B cell (primary cell): ENCODE measurements at regions not wholly inside any gene's neighbourhood (a gene's known extent, or its start where the extent isn't known, plus 50 kb on each side); places are given as distances from the start of the nearest gene placed in this dataset.

Experiments used
- ATAC-seq: fragments of 200-7000 bp; cut with Tn5 transposase; one replicate; pipeline ENCODE4 v1.10.0; 2021; ENCODE audit warnings: low read depth, mild to moderate bottlenecking, moderate number of reproducible peaks, moderate library complexity
- CTCF ChIA-PET: fragments of 350-600 bp; sonication (Branson Sonifier 250); formaldehyde crosslinking; loops from one replicate; lab custom pipeline; 2021; ENCODE audit warnings: antibody characterized with exemption, inconsistent platforms; lab: Charles Lee
- POLR2A ChIA-PET: fragments of 350-600 bp; sonication (Branson Sonifier 250); formaldehyde crosslinking; loops from one replicate; lab custom pipeline; 2021; ENCODE audit warnings: antibody characterized with exemption; lab: Charles Lee
- DNase-seq: peaks from one replicate; pipeline ENCODE4 v3.0.0; 2013
- H2AFZ ChIP-seq: 2 replicates; pipeline ENCODE4 v1.6.1; 2012; ENCODE audit warnings: mild to moderate bottlenecking, low read depth, low read length; ENCODE audit not compliant: insufficient read depth, poor library complexity, severe bottlenecking
- H3K27ac ChIP-seq, 2 donors: 1 replicate in 1 of 2; 2 replicates in 1 of 2; pipeline ENCODE4 v1.5.1; 2012 to 2013; ENCODE audit warnings: low read length in 2 of 2, mild to moderate bottlenecking in 2 of 2, moderate library complexity in 1 of 2
- H3K27me3 ChIP-seq, 4 experiments: fragments of 200-600 bp in 1 of 4; sonication (generic) in 1 of 4; replicated peaks in 1 of 4; 1 replicate in 2 of 4; 2 replicates in 2 of 4; pipeline versions ENCODE4 v1.6.1 to v1.7.0; 2013 to 2016; ENCODE audit warnings: low read length in 3 of 4, mild to moderate bottlenecking in 2 of 4, mixed read lengths in 1 of 4, moderate library complexity in 1 of 4; ENCODE audit not compliant: insufficient read depth in 4 of 4, control insufficient read depth in 3 of 4; ENCODE audit errors: control extremely low read depth in 1 of 4
- H3K36me3 ChIP-seq, 2 experiments: replicated peaks in 1 of 2; 1 replicate in 1 of 2; 2 replicates in 1 of 2; pipeline versions ENCODE4 v1.6.1 to v1.7.1; 2013; ENCODE audit warnings: low read length in 1 of 2; ENCODE audit not compliant: insufficient read depth in 2 of 2, control insufficient read depth in 1 of 2; ENCODE audit errors: control extremely low read depth in 1 of 2, extremely low read depth in 1 of 2
- H3K4me1 ChIP-seq, 2 donors: fragments of 200-600 bp in 1 of 2; sonication (generic) in 1 of 2; 1 replicate in 1 of 2; 2 replicates in 1 of 2; pipeline versions ENCODE4 v1.5.1 to v1.6.1; 2013 to 2017; ENCODE audit warnings: low read length in 2 of 2; ENCODE audit not compliant: control insufficient read depth in 2 of 2, insufficient read depth in 2 of 2
- H3K4me2 ChIP-seq: replicated peaks from 2 replicates; pipeline ENCODE3; 2012; ENCODE audit warnings: mild to moderate bottlenecking, low read depth, low read length; ENCODE audit not compliant: poor library complexity, severe bottlenecking
- H3K4me3 ChIP-seq, 5 experiments: fragments of 200-600 bp in 1 of 5; sonication (generic) in 1 of 5; 1 replicate in 3 of 5; 2 replicates in 2 of 5; pipeline versions ENCODE4 v1.5.1 to v1.7.0; 2011 to 2016; ENCODE audit warnings: low read length in 4 of 5, mild to moderate bottlenecking in 4 of 5, low read depth in 2 of 5, control low read depth in 1 of 5, moderate library complexity in 1 of 5; ENCODE audit not compliant: insufficient read depth in 1 of 5; ENCODE audit errors: control extremely low read depth in 1 of 5, extremely low read depth in 1 of 5
- H3K79me2 ChIP-seq: fragments of 200-600 bp; sonication (generic); one replicate; pipeline ENCODE4 v1.6.0; 2016; ENCODE audit warnings: low read length; ENCODE audit not compliant: control insufficient read depth, insufficient read depth
- H3K9ac ChIP-seq: fragments of 200-600 bp; sonication (generic); 2 replicates; pipeline ENCODE4 v1.6.1; 2017; ENCODE audit warnings: mild to moderate bottlenecking, low read length, moderate library complexity
- H3K9me3 ChIP-seq, 3 donors: one replicate each; pipeline versions ENCODE4 v1.6.1 to v1.7.1; 2013; ENCODE audit warnings: low read length in 2 of 3; ENCODE audit not compliant: control insufficient read depth in 2 of 3, insufficient read depth in 1 of 3; ENCODE audit errors: control extremely low read depth in 1 of 3
- H4K20me1 ChIP-seq: 2 replicates; pipeline ENCODE4 v1.6.0; 2012; ENCODE audit warnings: mild to moderate bottlenecking, low read length; ENCODE audit not compliant: insufficient read depth, control insufficient read depth, poor library complexity, severe bottlenecking
- H3K27ac Mint-ChIP-seq: one replicate; pipeline ENCODE4 v1.8.0; 2021; ENCODE audit warnings: mixed read lengths
- H3K27me3 Mint-ChIP-seq: one replicate; pipeline ENCODE4 v1.8.0; 2021; ENCODE audit warnings: mixed read lengths
- H3K4me1 Mint-ChIP-seq: one replicate; pipeline ENCODE4 v1.8.0; 2021; ENCODE audit warnings: mixed read lengths
- H3K4me3 Mint-ChIP-seq: one replicate; pipeline ENCODE4 v1.8.0; 2021; ENCODE audit warnings: mixed read lengths
- H3K9me3 Mint-ChIP-seq: one replicate; pipeline ENCODE4 v1.8.0; 2022; ENCODE audit warnings: mixed read lengths; ENCODE audit not compliant: insufficient read depth
- EZH2 ChIP-seq: IDR thresholded peaks from 2 replicates; pipeline ENCODE4 v1.6.1; 2012; ENCODE audit warnings: borderline replicate concordance, low read depth, mild to moderate bottlenecking, moderate library complexity, low read length; ENCODE audit not compliant: insufficient read depth, poor library complexity, severe bottlenecking
- WGBS: methylation state at CpG from one replicate; pipeline ENCODE4 v1.1.5; 2013; ENCODE audit warnings: missing lambda C conversion rate; ENCODE audit not compliant: insufficient coverage; 5-methylcytosine and 5-hydroxymethylcytosine counted together
- intact Hi-C: fragments of 100-400 bp; cut with micrococcal nuclease; formaldehyde crosslinking; loops from one replicate; pipeline ENCODE4 v1.10.0; 2022
- TF ChIP-seq, protein P1 (sequence below): fragments of 200-600 bp; IDR thresholded peaks from one replicate; pipeline ENCODE4 v1.8.0; 2022; ENCODE audit warnings: antibody characterized with exemption, mild to moderate bottlenecking

DNA sequence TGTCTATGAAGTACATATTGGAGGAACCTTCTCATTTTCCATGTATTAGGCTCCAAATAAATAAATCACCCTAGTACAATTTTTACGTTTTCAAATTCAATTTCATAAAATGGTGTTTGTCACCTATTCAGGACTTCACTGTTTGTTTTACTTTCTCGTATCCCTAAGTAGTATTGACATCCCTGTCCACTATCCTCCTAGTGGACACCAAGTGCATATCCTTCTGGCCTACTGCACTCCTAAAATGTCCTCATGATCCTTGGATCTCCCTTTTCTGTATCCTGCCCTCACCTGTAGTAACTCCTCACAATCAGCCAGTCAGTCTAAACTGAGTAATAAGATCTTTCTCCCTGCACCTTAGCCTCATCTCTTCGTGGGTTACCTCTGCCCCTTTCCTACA lies 539.9 kb downstream of the DMRTA1 start:
- Mint-ChIP-seq H3K4me3 (no peak overlapping the region), H3K9me3 (peaks cover 6% of the 10 kb centered on the region), H3K27ac (no peak overlapping the region), H3K4me1 (no peaks in the 10 kb centered on the region), H3K27me3 (no peaks in the 10 kb centered on the region)
- Histone ChIP-seq H4K20me1 (no peaks in the 10 kb centered on the region), H3K79me2 (no peaks in the 10 kb centered on the region), H2AFZ (no peak overlapping the region), H3K4me2 (no peak overlapping the region), H3K27ac (no peak overlapping the region), H3K36me3 (no peaks in the 10 kb centered on the region), H3K9me3 (no peaks in the 10 kb centered on the region), H3K4me1 (no peaks in the 10 kb centered on the region), H3K27me3 (no peaks in the 10 kb centered on the region), H3K4me3 (no peak overlapping the region), H3K9ac (no peak overlapping the region)
- ChIA-PET POLR2A (no interaction called here), CTCF (no interaction called here)
- 87% methylated on average over 2 of the region's 3 CpGs for WGBS
- intact Hi-C loops = no loop called here
- TF ChIP-seq, protein P1, sequence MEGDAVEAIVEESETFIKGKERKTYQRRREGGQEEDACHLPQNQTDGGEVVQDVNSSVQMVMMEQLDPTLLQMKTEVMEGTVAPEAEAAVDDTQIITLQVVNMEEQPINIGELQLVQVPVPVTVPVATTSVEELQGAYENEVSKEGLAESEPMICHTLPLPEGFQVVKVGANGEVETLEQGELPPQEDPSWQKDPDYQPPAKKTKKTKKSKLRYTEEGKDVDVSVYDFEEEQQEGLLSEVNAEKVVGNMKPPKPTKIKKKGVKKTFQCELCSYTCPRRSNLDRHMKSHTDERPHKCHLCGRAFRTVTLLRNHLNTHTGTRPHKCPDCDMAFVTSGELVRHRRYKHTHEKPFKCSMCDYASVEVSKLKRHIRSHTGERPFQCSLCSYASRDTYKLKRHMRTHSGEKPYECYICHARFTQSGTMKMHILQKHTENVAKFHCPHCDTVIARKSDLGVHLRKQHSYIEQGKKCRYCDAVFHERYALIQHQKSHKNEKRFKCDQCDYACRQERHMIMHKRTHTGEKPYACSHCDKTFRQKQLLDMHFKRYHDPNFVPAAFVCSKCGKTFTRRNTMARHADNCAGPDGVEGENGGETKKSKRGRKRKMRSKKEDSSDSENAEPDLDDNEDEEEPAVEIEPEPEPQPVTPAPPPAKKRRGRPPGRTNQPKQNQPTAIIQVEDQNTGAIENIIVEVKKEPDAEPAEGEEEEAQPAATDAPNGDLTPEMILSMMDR = no peak
- no peak for TF ChIP-seq EZH2
- DNase-seq (no peak), ATAC-seq (no peak)

DNA sequence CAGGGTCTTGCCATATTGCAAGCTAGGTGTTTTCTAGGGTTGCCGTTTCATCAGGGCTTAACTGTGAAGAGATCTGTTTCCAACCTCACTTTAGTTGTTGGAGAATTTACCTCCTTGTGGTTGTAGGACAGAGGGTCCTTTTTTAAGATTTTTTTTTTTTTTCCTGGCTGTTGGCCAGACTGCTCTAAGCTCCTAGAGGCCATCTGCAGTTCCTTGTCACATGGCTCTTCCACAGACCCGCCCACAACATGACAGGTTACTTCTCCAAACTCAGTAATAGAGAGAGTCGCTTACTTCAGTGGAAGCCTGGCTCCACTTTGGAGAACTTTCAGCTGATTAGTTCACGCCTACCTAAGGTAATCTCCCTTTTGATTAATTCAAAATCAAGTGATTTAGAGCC lies 543.7 kb downstream of the DMRTA1 start:
- Histone ChIP-seq H3K9me3 (no peaks in the 10 kb centered on the region), H2AFZ (no peak overlapping the region), H3K79me2 (no peaks in the 10 kb centered on the region), H3K4me3 (no peak overlapping the region), H3K27me3 (no peaks in the 10 kb centered on the region), H3K4me1 (no peaks in the 10 kb centered on the region), H3K36me3 (no peaks in the 10 kb centered on the region), H4K20me1 (no peaks in the 10 kb centered on the region), H3K4me2 (no peak overlapping the region), H3K9ac (no peak overlapping the region), H3K27ac (no peak overlapping the region)
- ChIA-PET POLR2A (no interaction called here), CTCF (no interaction called here)
- Mint-ChIP-seq H3K4me1 (no peaks in the 10 kb centered on the region), H3K9me3 (peaks cover 10% of the 10 kb centered on the region), H3K27me3 (no peaks in the 10 kb centered on the region), H3K4me3 (no peak overlapping the region), H3K27ac (no peak overlapping the region)
- TF ChIP-seq EZH2 = no peak
- TF ChIP-seq, protein P1 = no peak
- 75% methylated on average over 1 of the region's 4 CpGs for WGBS
- ATAC-seq = no peak
- intact Hi-C loops = no loop called here
- no peak for DNase-seq
